HL-60 (cell line): ENCODE measurements at regions not wholly inside any gene's neighbourhood (a gene's known extent, or its start where the extent isn't known, plus 50 kb on each side); places are given as distances from the start of the nearest gene placed in this dataset.

Experiments used
- DNase-seq, 2 experiments: peaks; one replicate each; pipeline ENCODE4 v3.0.0-alpha.2; 2010 to 2020; ENCODE audit warnings: low read depth in 1 of 2, low spot score in 1 of 2
- H3K27ac ChIP-seq: fragments of 250-450 bp; sonication (Bioruptor Pico); replicated peaks from 2 replicates; pipeline ENCODE4 v1.5.1; 2020; ENCODE audit warnings: mild to moderate bottlenecking, moderate library complexity
- H3K27me3 ChIP-seq: fragments of 250-450 bp; sonication (Bioruptor Pico); 2 replicates; pipeline ENCODE4 v1.5.1; 2021; ENCODE audit warnings: mild to moderate bottlenecking, moderate library complexity; ENCODE audit not compliant: insufficient read depth, poor library complexity, severe bottlenecking
- H3K4me3 ChIP-seq: replicated peaks from 2 replicates; pipeline ENCODE4 v1.5.1; 2011; ENCODE audit warnings: mild to moderate bottlenecking, control low read depth, low read length; ENCODE audit not compliant: insufficient read depth
- CTCF ChIP-seq: IDR thresholded peaks from one replicate; pipeline ENCODE4 v1.5.1; 2011; ENCODE audit warnings: low read length, control low read depth, inconsistent platforms; ENCODE audit not compliant: insufficient read depth
- GABPA ChIP-seq: IDR thresholded peaks from 2 replicates; pipeline ENCODE4 v1.6.1; 2012; ENCODE audit warnings: low read depth
- POLR2AphosphoS5 ChIP-seq: IDR thresholded peaks from 2 replicates; pipeline ENCODE4 v1.6.1; 2012; ENCODE audit warnings: low read depth
- REST ChIP-seq: IDR thresholded peaks from 2 replicates; pipeline ENCODE4 v1.6.1; 2012; ENCODE audit warnings: low read depth; ENCODE audit not compliant: insufficient replicate concordance
- SPI1 ChIP-seq: IDR thresholded peaks from 2 replicates; pipeline ENCODE4 v1.6.1; 2012; ENCODE audit warnings: low read depth, mild to moderate bottlenecking, borderline replicate concordance

- H3K27ac ChIP-seq, result no peak overlapping the region
- TF ChIP-seq REST (no peak), CTCF (no peak), SPI1 (no peak), POLR2AphosphoS5 (no peak)
- no peak for DNase-seq
- H3K27me3 ChIP-seq, result no peaks in the 10 kb centered on the region
- no peak overlapping the region for H3K4me3 ChIP-seq
Observed at GRCh38 chr2:221137385-221137784, 434.7 kb downstream of the EPHA4 start.

GRCh38 chr2:221142341-221142740 is 429.8 kb downstream of the EPHA4 start:
- TF ChIP-seq REST (no peak), POLR2AphosphoS5 (no peak), CTCF (no peak), GABPA (no peak), SPI1 (no peak)
- no peak overlapping the region for H3K27ac ChIP-seq
- no peak for DNase-seq
- H3K27me3 ChIP-seq, result no peaks in the 10 kb centered on the region
- no peak overlapping the region for H3K4me3 ChIP-seq

GRCh38 chr2:221143231-221143630 is 428.9 kb downstream of the EPHA4 start:
- no peak overlapping the region for H3K27ac ChIP-seq
- no peak for TF ChIP-seq GABPA
- no peak for TF ChIP-seq CTCF
- TF ChIP-seq SPI1, result no peak
- TF ChIP-seq REST, result no peak
- no peak for TF ChIP-seq POLR2AphosphoS5
- H3K4me3 ChIP-seq, result no peak overlapping the region
- no peaks in the 10 kb centered on the region for H3K27me3 ChIP-seq
- no peak for DNase-seq
